GM23338 (cell line): ENCODE measurements at regions not wholly inside any gene's neighbourhood (a gene's known extent, or its start where the extent isn't known, plus 50 kb on each side); places are given as distances from the start of the nearest gene placed in this dataset.

Experiments used
- CREB1 ChIP-seq: fragments of 250-450 bp; sonication (Bioruptor Pico); IDR thresholded peaks from 2 replicates; pipeline ENCODE4 v1.5.0; 2020; ENCODE audit warnings: low read depth, mild to moderate bottlenecking, moderate library complexity
- CTCF ChIP-seq, 2 experiments: fragments of 200-600 bp in 1 of 2; sonication (generic) in 1 of 2; conservative IDR thresholded peaks; 2 replicates each; pipeline versions ENCODE4 v1.5.1 to v1.6.1; 2016 to 2017; ENCODE audit warnings: antibody characterized with exemption in 2 of 2, low read depth in 2 of 2, mild to moderate bottlenecking in 2 of 2, moderate library complexity in 1 of 2
- ETS1 ChIP-seq: IDR thresholded peaks from 2 replicates; pipeline ENCODE4 v1.6.1; 2016; ENCODE audit warnings: antibody characterized with exemption
- EZH2 ChIP-seq: fragments of 200-600 bp; sonication (generic); IDR thresholded peaks from one replicate; pipeline ENCODE4 v1.8.0; 2017; ENCODE audit warnings: antibody characterized with exemption, mild to moderate bottlenecking, low read depth; ENCODE audit not compliant: unreplicated experiment
- EZH2phosphoT487 ChIP-seq: fragments of 200-600 bp; sonication (generic); IDR thresholded peaks from one replicate; pipeline ENCODE4 v1.8.1; 2018; ENCODE audit warnings: antibody characterized with exemption; ENCODE audit not compliant: unreplicated experiment
- JUNB ChIP-seq: IDR thresholded peaks from one replicate; pipeline ENCODE4 v1.6.1; 2016; ENCODE audit warnings: antibody characterized with exemption; ENCODE audit not compliant: unreplicated experiment
- POLR2AphosphoS5 ChIP-seq: IDR thresholded peaks from 2 replicates; pipeline ENCODE4 v1.6.1; 2016; ENCODE audit warnings: antibody characterized with exemption, low read depth
- REST ChIP-seq: IDR thresholded peaks from one replicate; pipeline ENCODE4 v1.6.1; 2018; ENCODE audit warnings: antibody characterized with exemption; ENCODE audit not compliant: unreplicated experiment
- ZNF331 ChIP-seq: fragments of 250-450 bp; sonication (Bioruptor Pico); IDR thresholded peaks from 2 replicates; pipeline ENCODE4 v1.5.0; 2020; ENCODE audit warnings: low read depth, mild to moderate bottlenecking, moderate library complexity

DNA sequence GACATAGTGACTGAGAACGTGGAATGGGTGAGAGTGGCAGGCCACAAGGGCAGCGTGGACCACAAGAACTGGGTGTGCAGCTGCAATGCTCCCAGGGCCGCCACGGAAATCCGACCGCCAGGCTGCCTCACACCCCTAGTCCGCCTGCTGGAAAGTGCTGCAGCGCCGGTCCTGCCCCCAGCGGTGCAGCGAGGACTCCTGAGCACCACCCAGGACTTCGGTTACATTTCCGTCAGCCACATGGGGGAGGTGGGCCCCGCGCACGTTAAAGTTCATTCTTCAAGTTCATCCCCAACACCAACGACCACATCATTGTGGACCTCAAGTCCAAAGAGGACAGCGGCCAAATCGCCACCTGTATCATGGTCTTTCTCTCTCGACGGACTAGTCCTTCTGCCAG, 126.1 kb upstream of the CARMIL1 start:
- no peak for TF ChIP-seq EZH2phosphoT487
- TF ChIP-seq CTCF (conservative IDR thresholded peaks at IDR 0.05; ENCODE audit: low read depth in 2 of 2), result no peak
- no peak for TF ChIP-seq JUNB
- no peak for TF ChIP-seq REST
- TF ChIP-seq EZH2, result no peak
- TF ChIP-seq POLR2AphosphoS5, result no peak
- no peak for TF ChIP-seq ZNF331 (CRISPR knock-in tag)
- no peak for TF ChIP-seq ETS1
- TF ChIP-seq CREB1, result no peak
